Thymus (tissue), 11 donors: ENCODE measurements at regions not wholly inside any gene's neighbourhood (a gene's known extent, or its start where the extent isn't known, plus 50 kb on each side); places are given as distances from the start of the nearest gene placed in this dataset.

Experiments
- DNase-seq, 9 donors: peaks; one replicate each; pipeline ENCODE4 v3.0.0-alpha.2; 2013; ENCODE audit warnings: low spot score in 9 of 9, low read depth in 6 of 9, missing footprints in 1 of 9
- H3K27ac ChIP-seq, 2 donors: one replicate each; pipeline ENCODE4 v1.5.1; 2013; ENCODE audit warnings: control low read depth in 1 of 2, low read depth in 1 of 2, low read length in 1 of 2, mild to moderate bottlenecking in 1 of 2, moderate library complexity in 1 of 2
- H3K27me3 ChIP-seq, 2 donors: one replicate each; pipeline ENCODE4 v1.5.1; 2013; ENCODE audit warnings: low read length in 1 of 2; ENCODE audit not compliant: control insufficient read depth in 2 of 2, insufficient read depth in 1 of 2
- H3K36me3 ChIP-seq, 2 donors: one replicate each; pipeline ENCODE4 v1.5.1; 2013; ENCODE audit warnings: low read length in 1 of 2, mild to moderate bottlenecking in 1 of 2, moderate library complexity in 1 of 2; ENCODE audit not compliant: control insufficient read depth in 2 of 2, insufficient read depth in 2 of 2
- H3K4me1 ChIP-seq, 2 donors: one replicate each; pipeline ENCODE4 v1.5.1; 2013; ENCODE audit warnings: low read length in 2 of 2; ENCODE audit not compliant: control insufficient read depth in 2 of 2, insufficient read depth in 2 of 2
- H3K4me3 ChIP-seq, 2 donors: one replicate each; pipeline ENCODE4 v1.5.1; 2013; ENCODE audit warnings: low read length in 2 of 2, control low read depth in 1 of 2, mild to moderate bottlenecking in 1 of 2
- H3K9me3 ChIP-seq, 2 donors: one replicate each; pipeline ENCODE4 v1.5.1; 2013; ENCODE audit warnings: low read length in 1 of 2, mild to moderate bottlenecking in 1 of 2; ENCODE audit not compliant: control insufficient read depth in 2 of 2, insufficient read depth in 1 of 2
- WGBS: extraction: QIAGEN DNeasy Blood & Tissue Kit; methylation state at CpG from one replicate; pipeline ENCODE4 v1.1.7; 2013; 5-methylcytosine and 5-hydroxymethylcytosine counted together
- donor health status: healthy.

DNA sequence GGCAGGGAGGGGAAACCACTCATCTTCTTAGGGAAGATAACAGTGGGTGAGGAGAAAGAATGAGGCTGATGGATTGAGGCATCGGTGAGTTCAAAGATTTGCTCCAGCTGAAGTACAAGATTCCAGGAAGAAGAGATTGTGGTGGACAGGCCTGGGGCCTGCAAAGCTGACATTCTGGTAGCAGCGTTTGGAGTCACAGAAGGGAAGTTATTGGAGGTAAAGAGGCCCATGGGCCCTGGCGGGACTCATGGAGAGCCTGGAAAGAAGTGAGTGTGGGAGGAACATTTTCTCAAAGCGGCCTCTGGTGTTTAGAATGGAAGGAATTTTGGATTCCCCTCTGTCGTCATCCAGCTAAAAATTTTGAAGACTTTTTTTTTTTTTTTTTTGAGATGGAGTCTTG, 160.0 kb upstream of the KLF6 start:
- H3K4me3 ChIP-seq: no peak overlapping the region
- peaks cover 0 to 19% of the 10 kb centered on the region in 2 donors for H3K4me1 ChIP-seq
- no peak for DNase-seq
- WGBS: 96% methylated on average over 5 of the region's 5 CpGs
- no peak overlapping the region for H3K27ac ChIP-seq
- H3K9me3 ChIP-seq: peaks cover 0 to 3% of the 10 kb centered on the region in 2 donors
- no peaks in the 10 kb centered on the region for H3K36me3 ChIP-seq
- no peaks in the 10 kb centered on the region for H3K27me3 ChIP-seq

GRCh38 chr10:3944591-3944990, 159.6 kb upstream of the KLF6 start:
- Histone ChIP-seq H3K27ac (no peak overlapping the region), H3K27me3 (no peaks in the 10 kb centered on the region), H3K4me1 (peaks cover 0 to 17% of the 10 kb centered on the region in 2 donors), H3K36me3 (no peaks in the 10 kb centered on the region), H3K9me3 (peaks cover 0 to 3% of the 10 kb centered on the region in 2 donors), H3K4me3 (no peak overlapping the region)
- WGBS: 97% methylated on average over 2 of the region's 2 CpGs
- DNase-seq: no peak

DNA sequence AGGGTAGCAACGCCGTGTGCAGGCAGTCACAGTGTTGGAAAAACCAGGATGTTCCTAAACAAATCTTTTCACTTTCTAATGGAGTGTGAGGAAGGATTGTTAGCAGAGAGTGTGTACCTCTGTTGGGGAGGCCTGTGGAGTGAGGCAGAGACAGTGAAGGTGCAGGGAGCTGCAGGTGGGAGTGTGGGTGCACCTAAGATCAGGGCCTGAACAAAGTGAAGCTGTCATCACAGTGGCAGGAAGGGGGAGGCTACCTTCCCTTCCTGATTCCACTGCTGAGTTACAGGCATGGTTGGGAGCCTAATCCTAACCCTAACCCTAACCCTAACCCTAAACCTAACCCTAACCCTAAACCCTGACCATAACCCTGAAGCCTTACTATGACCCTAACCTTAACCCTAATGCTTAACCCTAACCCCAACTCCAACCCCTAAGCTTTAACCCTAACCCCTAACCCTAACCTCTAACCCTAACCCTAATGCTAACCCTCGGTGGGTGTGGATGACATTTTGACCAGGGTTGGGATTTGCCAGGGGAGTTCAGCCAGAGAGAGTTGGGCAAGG, 158.8 kb upstream of the KLF6 start:
- Histone ChIP-seq H3K4me3 (no peak overlapping the region), H3K4me1 (peaks cover 0 to 13% of the 10 kb centered on the region in 2 donors), H3K27ac (no peak overlapping the region), H3K27me3 (no peaks in the 10 kb centered on the region), H3K36me3 (no peaks in the 10 kb centered on the region), H3K9me3 (peaks cover 0 to 3% of the 10 kb centered on the region in 2 donors)
- WGBS: 97% methylated on average over 3 of the region's 3 CpGs
- DNase-seq: no peak

GRCh38 chr10:3942937-3943489, 158.0 kb upstream of the KLF6 start:
- Histone ChIP-seq H3K27ac (no peak overlapping the region), H3K4me3 (no peak overlapping the region), H3K4me1 (peaks cover 0 to 10% of the 10 kb centered on the region in 2 donors), H3K9me3 (peaks cover 0 to 3% of the 10 kb centered on the region in 2 donors), H3K36me3 (no peaks in the 10 kb centered on the region), H3K27me3 (no peaks in the 10 kb centered on the region)
- 96% methylated on average over 9 of the region's 9 CpGs for WGBS
- DNase-seq: no peak

- H3K9me3 ChIP-seq: peaks cover 0 to 3% of the 10 kb centered on the region in 2 donors
- H3K4me1 ChIP-seq: peaks cover 0 to 10% of the 10 kb centered on the region in 2 donors
- 98% methylated on average over 12 of the region's 12 CpGs for WGBS
- H3K4me3 ChIP-seq: no peak overlapping the region
- H3K36me3 ChIP-seq: no peaks in the 10 kb centered on the region
- no peak overlapping the region for H3K27ac ChIP-seq
- no peaks in the 10 kb centered on the region for H3K27me3 ChIP-seq
- no peak for DNase-seq
These were observed 156.7 kb upstream of the KLF6 start for GRCh38 chr10:3941676-3942075.

GRCh38 chr10:3936422-3937040, 151.5 kb upstream of the KLF6 start:
- Histone ChIP-seq H3K27ac (no peak overlapping the region), H3K36me3 (no peaks in the 10 kb centered on the region), H3K9me3 (no peaks in the 10 kb centered on the region), H3K4me3 (no peak overlapping the region), H3K4me1 (peaks cover 0 to 7% of the 10 kb centered on the region in 2 donors), H3K27me3 (no peaks in the 10 kb centered on the region)
- 96% methylated on average over 7 of the region's 7 CpGs for WGBS
- no peak for DNase-seq

DNA sequence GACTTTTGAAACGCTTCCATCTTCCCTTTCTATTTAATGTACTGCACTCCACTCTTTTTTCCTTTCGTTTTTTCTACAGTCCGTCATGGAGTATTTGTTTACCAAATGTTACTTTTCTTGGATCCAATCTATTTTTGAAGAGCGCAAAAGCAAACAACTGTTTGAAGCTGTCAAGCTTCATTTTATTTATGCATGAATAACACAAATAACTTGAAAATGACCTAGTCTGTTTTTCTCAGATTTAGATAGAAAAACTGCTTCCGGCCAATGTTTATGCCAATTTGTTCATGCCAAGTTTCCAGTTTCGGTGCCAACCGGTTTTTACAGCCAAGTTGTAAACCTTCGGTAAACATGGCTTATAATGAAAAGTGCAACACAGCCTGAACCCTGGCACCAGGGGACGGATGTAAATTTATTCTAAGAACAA, 150.9 kb upstream of the KLF6 start:
- Histone ChIP-seq H3K4me3 (no peak overlapping the region), H3K27ac (no peak overlapping the region), H3K36me3 (no peaks in the 10 kb centered on the region), H3K27me3 (no peaks in the 10 kb centered on the region), H3K9me3 (no peaks in the 10 kb centered on the region), H3K4me1 (peaks cover 0 to 7% of the 10 kb centered on the region in 2 donors)
- no peak for DNase-seq
- WGBS: 96% methylated on average over 9 of the region's 9 CpGs

GRCh38 chr10:3935141-3935540, 150.1 kb upstream of the KLF6 start:
- peak in 1 of 9 donors; percentile 40 for DNase-seq
- no peaks in the 10 kb centered on the region for H3K27me3 ChIP-seq
- peak overlapping the region; percentile 20 to 46 for H3K27ac ChIP-seq
- no peaks in the 10 kb centered on the region for H3K9me3 ChIP-seq
- 86% methylated on average over 11 of the region's 11 CpGs for WGBS
- peaks cover 0 to 7% of the 10 kb centered on the region in 2 donors for H3K4me1 ChIP-seq
- no peaks in the 10 kb centered on the region for H3K36me3 ChIP-seq
- no peak overlapping the region for H3K4me3 ChIP-seq

GRCh38 chr10:3933733-3934132, 148.7 kb upstream of the KLF6 start:
- Histone ChIP-seq H3K27me3 (no peaks in the 10 kb centered on the region), H3K9me3 (no peaks in the 10 kb centered on the region), H3K27ac (no peak overlapping the region), H3K4me1 (peaks cover 0 to 7% of the 10 kb centered on the region in 2 donors), H3K36me3 (no peaks in the 10 kb centered on the region), H3K4me3 (no peak overlapping the region)
- no peak for DNase-seq
- 94% methylated on average over 4 of the region's 4 CpGs for WGBS
